ENCODE measurements at regions not wholly inside any gene's neighbourhood (a gene's known extent, or its start where the extent isn't known, plus 50 kb on each side); places are given as distances from the start of the nearest gene placed in this dataset.

DNA sequence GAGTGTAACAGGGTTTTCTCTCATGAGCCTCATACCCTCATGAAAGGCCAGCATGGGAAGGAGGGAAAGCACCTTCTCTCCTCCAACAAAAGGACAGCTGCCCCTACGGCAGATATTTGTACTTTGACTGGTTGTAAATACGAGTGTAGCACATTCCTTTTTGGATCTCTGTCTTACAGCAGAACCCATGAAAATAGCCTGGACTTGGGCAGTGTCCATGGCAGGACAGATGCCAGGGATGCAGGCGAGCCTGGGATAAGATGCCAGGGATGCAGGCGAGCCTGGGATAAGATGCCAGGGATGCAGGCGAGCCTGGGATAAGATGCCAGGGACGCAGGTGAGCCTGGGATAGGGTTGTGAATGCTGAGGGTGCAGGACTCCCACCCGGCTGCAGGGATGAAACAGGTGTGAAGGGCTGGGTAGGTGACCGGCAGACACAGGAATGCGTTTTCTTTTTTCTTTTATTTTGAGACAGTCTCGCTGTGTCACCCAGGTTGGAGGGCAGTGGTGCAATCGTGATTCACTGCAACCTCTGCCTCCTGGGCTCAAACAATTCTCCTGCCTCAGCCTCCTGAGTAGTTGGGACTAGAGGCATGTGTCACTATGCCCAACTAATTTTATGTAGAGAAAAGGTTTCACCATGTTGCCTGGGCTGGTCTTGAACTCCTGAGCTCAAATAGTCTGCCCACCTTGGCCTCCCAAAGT is 120.0 kb downstream of the BEGAIN start:
- TF ChIP-seq POLR2A (IDR thresholded peaks at IDR 0.05), result no peak
- TF ChIP-seq CTCF (IDR thresholded peaks at IDR 0.05), result no peak
- no peak for TF ChIP-seq POLR2AphosphoS5 (IDR thresholded peaks at IDR 0.05; ENCODE audit: insufficient read depth in 1 of 2, low read depth in 1 of 2)
